ENCODE measurements at regions not wholly inside any gene's neighbourhood (a gene's known extent, or its start where the extent isn't known, plus 50 kb on each side); places are given as distances from the start of the nearest gene placed in this dataset.

DNA sequence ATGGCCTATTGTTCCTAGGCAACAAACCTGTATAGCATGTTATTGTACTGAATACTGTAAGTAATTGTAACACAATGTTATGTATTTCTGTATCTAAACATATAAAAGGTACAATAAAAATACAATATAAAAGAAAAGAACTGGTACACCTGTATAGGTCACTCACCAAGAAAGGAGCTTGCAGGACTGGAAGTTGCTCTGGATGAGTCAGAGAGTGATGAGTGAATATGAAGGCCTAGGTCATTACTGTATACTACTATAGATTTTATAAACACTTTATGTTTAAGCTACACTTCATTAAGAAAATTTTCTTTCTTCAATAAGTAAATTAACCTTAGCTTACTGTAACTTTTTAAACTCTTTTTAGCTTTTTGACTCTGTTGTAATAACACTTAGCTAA lies 559.9 kb downstream of the PLPP3 start:
- no peaks in the 10 kb centered on the region for H3K9me3 ChIP-seq
- no peak for DNase-seq
- H3K4me3 ChIP-seq = no peak overlapping the region
- H3K4me1 ChIP-seq = no peaks in the 10 kb centered on the region
- intact Hi-C loops (cut with DNase I) = no loop called here
- no peaks in the 10 kb centered on the region for H3K36me3 ChIP-seq
- H3K27me3 ChIP-seq = no peaks in the 10 kb centered on the region
- no peak for ATAC-seq
- H3K27ac ChIP-seq = no peak overlapping the region
- TF ChIP-seq, protein P1, sequence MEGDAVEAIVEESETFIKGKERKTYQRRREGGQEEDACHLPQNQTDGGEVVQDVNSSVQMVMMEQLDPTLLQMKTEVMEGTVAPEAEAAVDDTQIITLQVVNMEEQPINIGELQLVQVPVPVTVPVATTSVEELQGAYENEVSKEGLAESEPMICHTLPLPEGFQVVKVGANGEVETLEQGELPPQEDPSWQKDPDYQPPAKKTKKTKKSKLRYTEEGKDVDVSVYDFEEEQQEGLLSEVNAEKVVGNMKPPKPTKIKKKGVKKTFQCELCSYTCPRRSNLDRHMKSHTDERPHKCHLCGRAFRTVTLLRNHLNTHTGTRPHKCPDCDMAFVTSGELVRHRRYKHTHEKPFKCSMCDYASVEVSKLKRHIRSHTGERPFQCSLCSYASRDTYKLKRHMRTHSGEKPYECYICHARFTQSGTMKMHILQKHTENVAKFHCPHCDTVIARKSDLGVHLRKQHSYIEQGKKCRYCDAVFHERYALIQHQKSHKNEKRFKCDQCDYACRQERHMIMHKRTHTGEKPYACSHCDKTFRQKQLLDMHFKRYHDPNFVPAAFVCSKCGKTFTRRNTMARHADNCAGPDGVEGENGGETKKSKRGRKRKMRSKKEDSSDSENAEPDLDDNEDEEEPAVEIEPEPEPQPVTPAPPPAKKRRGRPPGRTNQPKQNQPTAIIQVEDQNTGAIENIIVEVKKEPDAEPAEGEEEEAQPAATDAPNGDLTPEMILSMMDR (IDR thresholded peaks at IDR 0.05) = no peak
- no peak for TF ChIP-seq POLR2A (IDR thresholded peaks at IDR 0.05)

DNA sequence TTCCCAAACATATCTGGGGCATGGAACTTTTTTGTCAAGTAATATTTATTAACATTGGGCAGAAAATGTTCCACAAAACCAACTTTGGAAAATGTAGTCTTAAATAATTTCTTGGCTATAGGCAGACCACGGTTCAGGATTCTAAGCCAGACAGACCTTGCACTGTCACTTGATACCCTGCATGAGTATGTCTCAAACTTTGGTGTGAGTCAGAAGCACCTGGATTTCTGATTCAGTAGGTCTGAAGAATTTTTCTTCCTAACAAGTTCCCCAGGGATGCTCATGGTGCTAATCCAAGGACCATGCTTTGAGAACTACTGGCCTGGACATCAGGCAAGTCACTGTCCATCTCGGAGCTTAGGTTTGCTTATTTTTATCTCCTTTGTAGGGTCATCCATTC lies 562.0 kb downstream of the PLPP3 start:
- Histone ChIP-seq H3K27me3 (no peaks in the 10 kb centered on the region), H3K9me3 (no peaks in the 10 kb centered on the region), H3K4me3 (no peak overlapping the region), H3K36me3 (no peaks in the 10 kb centered on the region), H3K27ac (no peak overlapping the region), H3K4me1 (no peaks in the 10 kb centered on the region)
- DNase-seq (no peak), ATAC-seq (no peak)
- intact Hi-C loops (cut with DNase I) = no loop called here
- 79% methylated on average over 2 of the region's 2 CpGs for WGBS (ENCODE audit: insufficient coverage, low coverage, low lambda C conversion rate, missing lambda C conversion rate)
- TF ChIP-seq POLR2A (IDR thresholded peaks at IDR 0.05) = no peak
- TF ChIP-seq, protein P1 (IDR thresholded peaks at IDR 0.05) = no peak

GRCh38 chr1:56003846-56004245 lies 575.5 kb downstream of the PLPP3 start:
- no peak for DNase-seq
- H3K9me3 ChIP-seq = no peaks in the 10 kb centered on the region
- no peak overlapping the region for H3K27ac ChIP-seq
- no peaks in the 10 kb centered on the region for H3K36me3 ChIP-seq
- no peaks in the 10 kb centered on the region for H3K27me3 ChIP-seq
- intact Hi-C loops (cut with DNase I) = no loop called here
- ATAC-seq = no peak
- 69% methylated on average over 1 of the region's 1 CpG for WGBS (ENCODE audit: insufficient coverage, low coverage, low lambda C conversion rate, missing lambda C conversion rate)
- no peak overlapping the region for H3K4me3 ChIP-seq
- TF ChIP-seq, protein P1 (IDR thresholded peaks at IDR 0.05) = no peak
- TF ChIP-seq POLR2A (IDR thresholded peaks at IDR 0.05) = no peak
- no peaks in the 10 kb centered on the region for H3K4me1 ChIP-seq

- Histone ChIP-seq H3K4me1 (no peaks in the 10 kb centered on the region), H3K9me3 (no peaks in the 10 kb centered on the region), H3K27me3 (no peaks in the 10 kb centered on the region), H3K36me3 (no peaks in the 10 kb centered on the region), H3K27ac (no peak overlapping the region), H3K4me3 (no peak overlapping the region)
- 74% methylated on average over 5 of the region's 5 CpGs for WGBS (ENCODE audit: insufficient coverage, low coverage, low lambda C conversion rate, missing lambda C conversion rate)
- intact Hi-C loops (cut with DNase I) = no loop called here
- TF ChIP-seq, protein P1 (IDR thresholded peaks at IDR 0.05) = no peak
- DNase-seq (no peak), ATAC-seq (no peak)
Measured at GRCh38 chr1:56002231-56002630, 577.1 kb downstream of the PLPP3 start.

DNA sequence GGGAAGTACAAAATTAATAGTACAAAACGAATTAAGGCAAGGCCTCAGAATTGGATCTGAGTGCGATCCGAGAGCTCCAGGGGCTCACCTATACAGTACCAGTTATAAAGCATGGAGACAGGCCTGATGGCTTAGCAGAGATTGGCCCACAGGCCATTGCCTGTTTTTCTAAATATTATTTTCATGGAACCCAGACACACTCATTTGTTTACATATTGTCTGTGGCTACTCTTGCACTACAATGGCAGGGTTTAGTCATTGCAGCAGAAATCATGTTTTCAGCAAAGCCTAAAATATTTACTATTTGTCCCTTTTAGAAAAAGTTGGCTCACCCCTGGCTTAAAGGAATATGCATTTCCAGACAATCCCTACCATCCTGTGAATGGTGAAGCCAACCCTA lies 578.9 kb downstream of the PLPP3 start:
- H3K4me1 ChIP-seq = no peaks in the 10 kb centered on the region
- intact Hi-C loops (cut with DNase I) = no loop called here
- TF ChIP-seq, protein P1 (IDR thresholded peaks at IDR 0.05) = no peak
- TF ChIP-seq POLR2A (IDR thresholded peaks at IDR 0.05) = no peak
- ATAC-seq = no peak
- no peaks in the 10 kb centered on the region for H3K9me3 ChIP-seq
- no peaks in the 10 kb centered on the region for H3K36me3 ChIP-seq
- no peak overlapping the region for H3K27ac ChIP-seq
- H3K27me3 ChIP-seq = no peaks in the 10 kb centered on the region
- no peak for DNase-seq
- 83% methylated on average over 3 of the region's 3 CpGs for WGBS (ENCODE audit: insufficient coverage, low coverage, low lambda C conversion rate, missing lambda C conversion rate)
- H3K4me3 ChIP-seq = no peak overlapping the region
